HepG2 (cell line): ENCODE measurements at regions not wholly inside any gene's neighbourhood (a gene's known extent, or its start where the extent isn't known, plus 50 kb on each side); places are given as distances from the start of the nearest gene placed in this dataset.
A peak's percentile ranks its signal among the peaks of the same experiment; 100 is the strongest.

Experiments
- ARNTL ChIP-seq: sonication (generic); formaldehyde crosslinking; IDR thresholded peaks from 2 replicates; pipeline ENCODE4 v1.4.0; 2020; ENCODE audit warnings: mild to moderate bottlenecking, missing genetic modification reagents
- FOXP4 ChIP-seq: sonication (generic); formaldehyde crosslinking; IDR thresholded peaks from 2 replicates; pipeline ENCODE4 v1.4.0; 2020; ENCODE audit warnings: missing genetic modification reagents
- NONO ChIP-seq, 2 experiments: fragments of 450-650 bp in 1 of 2; sonication (generic) in 1 of 2; formaldehyde crosslinking in 1 of 2; IDR thresholded peaks in 1 of 2; conservative IDR thresholded peaks in 1 of 2; 2 replicates each; pipeline versions ENCODE4 v1.6.1 to v1.8.0; 2017 to 2022; ENCODE audit warnings: mild to moderate bottlenecking in 1 of 2, missing genetic modification reagents in 1 of 2, moderate library complexity in 1 of 2
- PAXIP1 ChIP-seq: sonication (generic); formaldehyde crosslinking; conservative IDR thresholded peaks from 2 replicates; pipeline ENCODE4 v1.4.0; 2020; ENCODE audit warnings: mild to moderate bottlenecking, missing genetic modification reagents, moderate library complexity
- ZBTB46 ChIP-seq: sonication (generic); formaldehyde crosslinking; IDR thresholded peaks from 2 replicates; pipeline ENCODE4 v1.4.0; 2020; ENCODE audit warnings: mild to moderate bottlenecking, missing genetic modification reagents, borderline replicate concordance
- ZFX ChIP-seq: sonication (generic); formaldehyde crosslinking; IDR thresholded peaks from 2 replicates; pipeline ENCODE4 v1.4.0; 2020; ENCODE audit warnings: mild to moderate bottlenecking, low read depth, missing genetic modification reagents, moderate library complexity
- ZNF550 ChIP-seq: sonication (generic); formaldehyde crosslinking; IDR thresholded peaks from 2 replicates; pipeline ENCODE4 v1.4.0; 2020; ENCODE audit warnings: mild to moderate bottlenecking, missing genetic modification reagents, borderline replicate concordance
- ZNF784 ChIP-seq: sonication (generic); formaldehyde crosslinking; IDR thresholded peaks from 2 replicates; pipeline ENCODE4 v1.5.1; 2020; ENCODE audit warnings: missing genetic modification reagents, mild to moderate bottlenecking, borderline replicate concordance
- ZSCAN31 ChIP-seq: sonication (generic); formaldehyde crosslinking; IDR thresholded peaks from 2 replicates; pipeline ENCODE4 v1.5.0; 2020; ENCODE audit warnings: low read depth, mild to moderate bottlenecking, missing genetic modification reagents
- TF ChIP-seq, protein P1 (sequence below): sonication (generic); formaldehyde crosslinking; IDR thresholded peaks from 2 replicates; pipeline ENCODE4 v1.9.0; 2021; ENCODE audit warnings: missing genetic modification reagents, borderline replicate concordance
- TF ChIP-seq, protein P2 (sequence below): sonication (generic); formaldehyde crosslinking; IDR thresholded peaks from 2 replicates; pipeline ENCODE4 v1.4.0; 2020; ENCODE audit warnings: mild to moderate bottlenecking, missing genetic modification reagents

- TF ChIP-seq PAXIP1 (CRISPR knock-in tag) (peak; percentile 32; the same call in 1 of the 2 replicates), ZNF784 (CRISPR knock-in tag) (0 out of 2 replicates have a peak, but pooled peaks have one; percentile 5), FOXP4 (no peak; the same call in 1 of the 2 replicates), ZBTB46 (CRISPR knock-in tag) (no peak), ZNF550 (CRISPR knock-in tag) (no peak), ARNTL (CRISPR knock-in tag) (0 out of 2 replicates have a peak, but pooled peaks have one; percentile 28), ZSCAN31 (CRISPR knock-in tag) (0 out of 2 replicates have a peak, but pooled peaks have one; percentile 25), ZFX (CRISPR knock-in tag) (peak; percentile 64; the same call in 1 of the 2 replicates), NONO (IDR thresholded peaks at IDR 0.05) (no peak), NONO (CRISPR knock-in tag; conservative IDR thresholded peaks at IDR 0.05) (peak; percentile 54; the same call in 1 of the 2 replicates)
- TF ChIP-seq, protein P1, sequence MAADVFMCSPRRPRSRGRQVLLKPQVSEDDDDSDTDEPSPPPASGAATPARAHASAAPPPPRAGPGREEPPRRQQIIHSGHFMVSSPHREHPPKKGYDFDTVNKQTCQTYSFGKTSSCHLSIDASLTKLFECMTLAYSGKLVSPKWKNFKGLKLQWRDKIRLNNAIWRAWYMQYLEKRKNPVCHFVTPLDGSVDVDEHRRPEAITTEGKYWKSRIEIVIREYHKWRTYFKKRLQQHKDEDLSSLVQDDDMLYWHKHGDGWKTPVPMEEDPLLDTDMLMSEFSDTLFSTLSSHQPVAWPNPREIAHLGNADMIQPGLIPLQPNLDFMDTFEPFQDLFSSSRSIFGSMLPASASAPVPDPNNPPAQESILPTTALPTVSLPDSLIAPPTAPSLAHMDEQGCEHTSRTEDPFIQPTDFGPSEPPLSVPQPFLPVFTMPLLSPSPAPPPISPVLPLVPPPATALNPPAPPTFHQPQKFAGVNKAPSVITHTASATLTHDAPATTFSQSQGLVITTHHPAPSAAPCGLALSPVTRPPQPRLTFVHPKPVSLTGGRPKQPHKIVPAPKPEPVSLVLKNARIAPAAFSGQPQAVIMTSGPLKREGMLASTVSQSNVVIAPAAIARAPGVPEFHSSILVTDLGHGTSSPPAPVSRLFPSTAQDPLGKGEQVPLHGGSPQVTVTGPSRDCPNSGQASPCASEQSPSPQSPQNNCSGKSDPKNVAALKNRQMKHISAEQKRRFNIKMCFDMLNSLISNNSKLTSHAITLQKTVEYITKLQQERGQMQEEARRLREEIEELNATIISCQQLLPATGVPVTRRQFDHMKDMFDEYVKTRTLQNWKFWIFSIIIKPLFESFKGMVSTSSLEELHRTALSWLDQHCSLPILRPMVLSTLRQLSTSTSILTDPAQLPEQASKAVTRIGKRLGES (CRISPR knock-in tag), result no peak
- TF ChIP-seq, protein P2, sequence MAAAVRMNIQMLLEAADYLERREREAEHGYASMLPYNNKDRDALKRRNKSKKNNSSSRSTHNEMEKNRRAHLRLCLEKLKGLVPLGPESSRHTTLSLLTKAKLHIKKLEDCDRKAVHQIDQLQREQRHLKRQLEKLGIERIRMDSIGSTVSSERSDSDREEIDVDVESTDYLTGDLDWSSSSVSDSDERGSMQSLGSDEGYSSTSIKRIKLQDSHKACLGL (CRISPR knock-in tag), result 0 out of 2 replicates have a peak, but pooled peaks have one; percentile 4
Measured at GRCh38 chr9:129458663-129459546, 162.0 kb downstream of the C9orf50 start (continued).
